Activated naive CD8-positive, alpha-beta T cell treated with anti-CD3 and anti-CD28 coated beads, Interleukin-2, amount 50 U/mL, for 16 hours (primary cell): ENCODE measurements at regions not wholly inside any gene's neighbourhood (a gene's known extent, or its start where the extent isn't known, plus 50 kb on each side); places are given as distances from the start of the nearest gene placed in this dataset.

Source experiments
- DNase-seq: peaks from one replicate; pipeline ENCODE4 v3.0.0-alpha.2; 2020; ENCODE audit warnings: low read depth, low spot score

- DNase-seq: no peak
Measured at GRCh38 chr10:21327289-21327993, 198.0 kb downstream of the SKIDA1 start.

- no peak for DNase-seq
Measured at GRCh38 chr10:21326594-21327288, 198.7 kb downstream of the SKIDA1 start.

GRCh38 chr10:21318540-21319167 is 206.8 kb downstream of the SKIDA1 start:
- DNase-seq: no peak

DNA sequence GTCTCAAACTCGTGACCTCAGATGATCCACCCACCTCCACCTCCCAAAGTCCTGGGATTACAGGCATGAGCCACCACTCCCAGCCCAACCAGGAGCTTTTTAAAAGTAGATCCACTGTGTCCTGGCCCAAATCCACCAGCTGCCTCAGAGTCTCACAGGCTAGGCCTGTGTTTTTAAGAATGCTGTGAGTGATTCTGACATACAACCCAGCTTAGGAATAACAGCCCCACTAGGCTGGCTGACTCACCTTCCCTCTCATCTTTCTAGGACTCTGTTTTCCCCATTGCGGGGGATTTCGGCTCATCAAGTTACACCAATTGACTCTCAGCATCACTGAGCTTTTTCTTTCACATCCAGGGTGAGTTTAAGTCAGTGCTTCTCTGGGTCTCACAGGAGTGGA is 207.6 kb downstream of the SKIDA1 start:
- DNase-seq: no peak

GRCh38 chr10:21315645-21316220 is 209.7 kb downstream of the SKIDA1 start:
- no peak for DNase-seq

DNA sequence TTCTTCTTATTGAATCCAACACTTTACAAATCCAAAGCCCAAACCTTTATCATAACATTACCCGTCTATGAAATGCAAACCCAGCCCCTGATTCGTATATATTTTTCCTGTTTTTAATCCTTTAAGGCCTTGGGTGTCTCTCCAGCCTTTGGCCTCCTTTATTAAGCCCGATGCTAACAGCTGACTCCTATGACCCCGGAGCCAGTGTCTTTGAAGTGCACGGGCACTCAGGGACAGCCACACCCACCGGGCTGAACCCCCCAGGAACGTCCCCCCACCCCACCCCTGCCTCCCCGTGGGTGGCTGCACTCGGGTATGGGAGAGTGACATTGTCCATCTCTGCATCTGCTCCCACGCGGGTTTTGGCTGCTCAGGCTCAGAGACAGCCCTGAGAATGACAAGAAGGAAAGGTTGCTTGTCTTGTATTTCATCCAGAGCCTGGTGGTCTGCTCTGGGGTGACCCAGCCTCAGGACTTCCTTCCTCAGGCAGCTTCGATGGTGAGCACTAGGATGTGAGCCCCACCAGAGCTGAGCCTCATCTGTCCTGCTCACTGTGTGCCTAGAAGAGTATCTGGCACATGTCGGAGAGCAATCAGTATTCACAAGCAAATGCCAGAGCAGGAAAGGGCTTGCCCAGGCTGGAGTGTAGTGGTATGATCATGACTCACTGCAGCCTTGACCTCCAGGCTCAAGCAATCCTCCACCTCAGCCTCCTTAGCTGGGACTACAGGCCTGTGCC is 210.4 kb downstream of the SKIDA1 start:
- DNase-seq: no peak

GRCh38 chr10:21314111-21314626 is 211.3 kb downstream of the SKIDA1 start:
- DNase-seq: no peak

DNA sequence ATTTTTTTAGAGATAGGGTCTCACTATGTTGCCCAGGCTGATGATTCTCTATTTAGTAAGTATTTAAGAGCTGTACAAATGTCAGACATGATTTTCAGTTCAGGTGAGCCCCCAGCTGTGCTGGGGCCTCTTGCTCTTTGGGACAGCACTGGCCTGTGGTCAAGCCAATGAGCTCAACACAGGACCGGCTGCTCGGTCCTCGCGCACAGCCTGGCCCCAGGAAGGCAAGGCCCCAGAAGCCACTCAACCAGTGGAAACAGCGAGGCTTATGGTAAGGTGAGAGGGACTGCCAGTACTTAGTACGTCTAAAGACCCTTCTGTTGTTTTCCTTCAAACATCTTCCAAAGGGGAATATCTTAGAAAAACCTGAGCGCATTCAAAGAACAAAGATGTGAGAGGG is 211.8 kb downstream of the SKIDA1 start:
- no peak for DNase-seq

DNA sequence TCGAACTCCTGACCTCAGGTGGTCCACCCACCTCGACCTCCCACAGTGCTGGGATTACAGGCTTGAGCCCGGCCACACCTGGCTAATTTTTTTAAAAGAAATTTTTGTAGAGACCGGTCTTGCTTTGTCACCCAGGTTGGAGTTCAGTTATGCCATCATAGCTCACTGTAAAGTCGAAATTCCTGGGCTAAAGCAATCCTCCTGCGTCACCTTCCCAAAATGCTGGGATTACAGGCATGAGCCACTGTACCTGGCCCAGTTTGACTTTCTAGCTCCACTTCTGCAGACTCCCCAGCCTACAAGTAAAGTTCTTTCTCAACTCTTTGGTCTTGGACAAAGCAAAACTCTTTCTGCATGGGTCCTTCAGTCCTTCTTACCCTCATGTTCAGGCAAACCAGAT is 214.1 kb downstream of the SKIDA1 start:
- DNase-seq: no peak

- no peak for DNase-seq
Measured at GRCh38 chr10:21309427-21309826, 216.1 kb downstream of the SKIDA1 start.

GRCh38 chr10:21308946-21309345 is 216.5 kb downstream of the SKIDA1 start:
- no peak for DNase-seq

GRCh38 chr10:21308018-21308417 is 217.5 kb downstream of the SKIDA1 start:
- DNase-seq: no peak

GRCh38 chr10:21304608-21305007 is 220.9 kb downstream of the SKIDA1 start:
- no peak for DNase-seq

DNA sequence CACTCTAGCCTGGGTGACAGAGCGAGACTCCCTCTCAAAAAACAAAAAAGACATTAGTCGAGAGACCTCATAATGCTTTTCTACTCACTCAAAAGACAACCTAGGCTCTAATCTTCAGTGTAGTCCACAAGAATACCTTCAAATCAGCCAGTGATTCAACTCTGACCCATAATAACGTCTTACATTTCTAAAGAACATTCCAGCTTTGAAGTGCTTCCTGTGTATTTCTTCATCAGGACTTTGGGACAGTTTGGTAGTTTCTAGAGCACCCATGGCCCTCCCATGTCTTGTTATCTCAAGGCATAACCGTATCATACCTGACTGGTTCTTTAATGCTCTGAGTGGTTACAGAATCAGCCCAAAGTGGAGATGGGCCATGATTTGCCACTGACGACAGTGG is 221.3 kb downstream of the SKIDA1 start:
- DNase-seq: no peak

GRCh38 chr10:21300551-21300950 is 224.9 kb downstream of the SKIDA1 start:
- no peak for DNase-seq

DNA sequence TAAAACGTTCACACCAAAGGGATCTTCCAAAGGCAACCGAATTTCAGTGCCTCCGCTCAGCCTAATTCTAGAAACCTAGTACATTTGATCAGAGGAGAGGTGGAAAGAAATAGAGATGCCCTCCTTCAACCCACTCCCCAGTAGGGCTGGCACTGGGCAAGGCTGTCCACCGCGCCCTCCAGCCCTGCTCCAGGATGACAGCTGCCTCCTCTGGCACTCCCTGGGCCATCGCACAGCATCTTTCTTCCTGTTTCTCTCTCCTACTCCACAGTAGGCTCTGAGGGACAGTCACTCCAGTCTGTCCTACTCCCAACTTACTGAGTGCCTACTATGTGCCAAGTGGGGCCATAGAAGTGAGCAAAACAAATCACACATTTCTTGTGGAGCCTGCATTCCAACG is 226.2 kb downstream of the SKIDA1 start:
- no peak for DNase-seq

DNA sequence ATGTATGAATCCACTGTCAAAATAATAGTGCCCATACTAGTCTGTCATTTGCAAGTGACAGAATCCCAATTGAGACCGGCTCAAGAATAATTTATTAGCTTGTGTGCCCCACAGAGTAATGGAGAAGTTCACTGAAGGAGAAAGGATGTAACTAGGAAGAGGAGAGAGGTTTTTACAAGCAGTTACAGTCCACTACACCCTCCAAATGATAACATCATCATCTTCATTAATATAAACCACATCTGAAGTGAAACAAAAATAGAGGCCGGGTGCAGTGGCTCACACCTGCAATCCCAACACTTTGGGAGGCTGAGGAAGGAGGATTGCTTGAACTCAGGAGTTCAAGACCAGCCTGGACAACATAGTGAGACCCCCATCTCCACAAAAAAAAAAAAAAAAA is 226.8 kb downstream of the SKIDA1 start:
- DNase-seq: no peak

DNA sequence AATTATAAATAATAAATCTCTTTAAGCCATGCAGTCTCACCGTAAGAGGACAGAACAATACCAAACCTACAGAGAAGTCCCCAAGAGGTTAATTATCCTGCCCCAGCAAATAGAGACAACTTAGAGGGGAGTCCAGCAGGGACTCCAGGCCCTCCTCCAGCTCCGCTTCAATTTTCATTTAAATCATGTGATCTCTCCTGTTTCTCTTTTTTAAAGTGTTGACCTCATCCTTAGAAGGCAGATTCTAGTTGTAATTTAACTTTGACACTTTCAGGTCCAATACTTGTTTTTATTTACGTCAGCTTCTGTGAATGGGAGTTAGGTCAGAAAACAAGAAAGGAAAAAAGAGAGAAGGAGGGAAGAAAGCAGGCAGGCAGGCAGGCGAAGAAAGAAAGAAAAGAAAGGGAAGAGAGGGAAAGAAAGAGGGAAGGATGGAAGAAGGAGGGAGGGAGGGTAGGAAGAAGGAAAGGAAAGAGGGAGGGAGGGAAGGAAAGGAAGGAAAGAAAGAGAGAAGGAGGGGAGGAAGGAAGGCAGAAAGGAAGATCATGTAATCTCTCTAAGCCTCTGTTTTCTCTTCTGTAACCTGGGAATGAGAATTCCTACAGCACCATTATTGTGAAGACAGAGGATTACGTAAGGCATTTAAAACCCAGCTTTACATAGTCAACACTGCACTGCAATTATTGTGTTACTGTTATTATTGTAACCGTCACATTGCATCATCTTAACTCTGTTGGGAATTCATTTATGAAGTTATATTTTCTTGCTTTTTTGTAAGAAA is 227.7 kb downstream of the SKIDA1 start:
- no peak for DNase-seq

- DNase-seq: no peak
Measured at GRCh38 chr10:21296575-21297355, 228.7 kb downstream of the SKIDA1 start.
